ENCODE measurements at regions not wholly inside any gene's neighbourhood (a gene's known extent, or its start where the extent isn't known, plus 50 kb on each side); places are given as distances from the start of the nearest gene placed in this dataset.

- TF ChIP-seq CTCF (IDR thresholded peaks at IDR 0.05; ENCODE audit: low read length) (no peak), EZH2 (optimal IDR thresholded peaks at IDR 0.05; ENCODE audit: low read depth, low read length) (no peak), EZH2phosphoT487 (IDR thresholded peaks at IDR 0.05; ENCODE audit: low read length) (no peak)
Observed at GRCh38 chr6:8276148-8276547, 159.2 kb downstream of the SLC35B3 start.
